HepG2 (cell line): ENCODE measurements at regions not wholly inside any gene's neighbourhood (a gene's known extent, or its start where the extent isn't known, plus 50 kb on each side); places are given as distances from the start of the nearest gene placed in this dataset.

Source experiments
- CBX1 ChIP-seq: IDR thresholded peaks from one replicate; pipeline ENCODE4 v1.6.1; 2016; ENCODE audit warnings: antibody characterized with exemption, low read depth
- GPN1 ChIP-seq: sonication (generic); formaldehyde crosslinking; IDR thresholded peaks from 2 replicates; pipeline ENCODE4 v1.5.1; 2020; ENCODE audit warnings: missing genetic modification reagents, borderline replicate concordance
- IKZF1 ChIP-seq: fragments of 450-650 bp; IDR thresholded peaks from 2 replicates; pipeline ENCODE4 v1.7.1; 2016
- ZMYM2 ChIP-seq: sonication (generic); formaldehyde crosslinking; IDR thresholded peaks from 2 replicates; pipeline ENCODE4 v1.8.0; 2022; ENCODE audit warnings: mild to moderate bottlenecking, missing genetic modification reagents
- ZNF496 ChIP-seq: sonication (generic); formaldehyde crosslinking; IDR thresholded peaks from 2 replicates; pipeline ENCODE4 v1.8.1; 2023; ENCODE audit warnings: mild to moderate bottlenecking, moderate library complexity, missing genetic modification reagents; ENCODE audit not compliant: insufficient replicate concordance
- ZNF564 ChIP-seq: sonication (generic); formaldehyde crosslinking; IDR thresholded peaks from 2 replicates; pipeline ENCODE4 v1.8.1; 2023; ENCODE audit warnings: mild to moderate bottlenecking, missing genetic modification reagents
- ZNF589 ChIP-seq: sonication (generic); formaldehyde crosslinking; conservative IDR thresholded peaks from 2 replicates; pipeline ENCODE4 v1.8.0; 2022; ENCODE audit warnings: mild to moderate bottlenecking, moderate library complexity, missing genetic modification reagents
- ZNF674 ChIP-seq: sonication (generic); formaldehyde crosslinking; IDR thresholded peaks from 2 replicates; pipeline ENCODE4 v1.5.0; 2020; ENCODE audit warnings: low read depth, mild to moderate bottlenecking, missing genetic modification reagents
- TF ChIP-seq, protein P1 (sequence below), 2 experiments: sonication (generic) in 1 of 2; formaldehyde crosslinking in 1 of 2; IDR thresholded peaks; 2 replicates each; pipeline versions ENCODE4 v1.4.0 to v1.6.1; 2016 to 2020; ENCODE audit warnings: borderline replicate concordance in 1 of 2, low read depth in 1 of 2, mild to moderate bottlenecking in 1 of 2, missing genetic modification reagents in 1 of 2
- TF ChIP-seq, protein P2 (sequence below): sonication (generic); formaldehyde crosslinking; IDR thresholded peaks from 2 replicates; pipeline ENCODE4 v1.4.0; 2020; ENCODE audit warnings: missing genetic modification reagents, borderline replicate concordance

DNA sequence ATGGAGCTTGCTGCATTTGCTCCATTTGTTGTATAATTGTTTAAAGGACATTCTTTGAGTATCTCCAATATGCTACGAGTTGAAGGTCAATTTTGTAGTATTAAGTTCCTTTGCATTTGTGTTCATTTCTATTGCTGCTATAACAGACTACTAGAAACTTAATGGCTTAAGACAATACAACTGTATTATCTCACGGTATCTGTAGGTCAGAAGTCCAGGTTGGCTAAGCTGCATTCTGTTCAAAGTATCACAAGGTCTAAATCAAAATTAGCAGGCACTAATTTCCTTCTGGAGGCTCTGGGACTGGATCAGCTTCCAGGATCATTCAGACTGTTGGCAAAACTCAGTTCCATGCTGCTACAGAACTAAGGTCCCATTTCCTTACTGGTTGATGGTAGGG lies 340.6 kb downstream of the GXYLT1 start (continued):
- TF ChIP-seq, protein P1, sequence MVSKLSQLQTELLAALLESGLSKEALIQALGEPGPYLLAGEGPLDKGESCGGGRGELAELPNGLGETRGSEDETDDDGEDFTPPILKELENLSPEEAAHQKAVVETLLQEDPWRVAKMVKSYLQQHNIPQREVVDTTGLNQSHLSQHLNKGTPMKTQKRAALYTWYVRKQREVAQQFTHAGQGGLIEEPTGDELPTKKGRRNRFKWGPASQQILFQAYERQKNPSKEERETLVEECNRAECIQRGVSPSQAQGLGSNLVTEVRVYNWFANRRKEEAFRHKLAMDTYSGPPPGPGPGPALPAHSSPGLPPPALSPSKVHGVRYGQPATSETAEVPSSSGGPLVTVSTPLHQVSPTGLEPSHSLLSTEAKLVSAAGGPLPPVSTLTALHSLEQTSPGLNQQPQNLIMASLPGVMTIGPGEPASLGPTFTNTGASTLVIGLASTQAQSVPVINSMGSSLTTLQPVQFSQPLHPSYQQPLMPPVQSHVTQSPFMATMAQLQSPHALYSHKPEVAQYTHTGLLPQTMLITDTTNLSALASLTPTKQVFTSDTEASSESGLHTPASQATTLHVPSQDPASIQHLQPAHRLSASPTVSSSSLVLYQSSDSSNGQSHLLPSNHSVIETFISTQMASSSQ (IDR thresholded peaks at IDR 0.05; ENCODE audit: low read depth) = no peak
- TF ChIP-seq, protein P1 (CRISPR knock-in tag; IDR thresholded peaks at IDR 0.05; ENCODE audit: borderline replicate concordance) = no peak
- TF ChIP-seq ZNF496 (CRISPR knock-in tag) (no peak), ZNF674 (CRISPR knock-in tag) (no peak), ZNF589 (CRISPR knock-in tag) (no peak), GPN1 (CRISPR knock-in tag) (no peak), ZNF564 (CRISPR knock-in tag) (no peak), ZMYM2 (CRISPR knock-in tag) (no peak), CBX1 (no peak), IKZF1 (no peak)
- TF ChIP-seq, protein P2, sequence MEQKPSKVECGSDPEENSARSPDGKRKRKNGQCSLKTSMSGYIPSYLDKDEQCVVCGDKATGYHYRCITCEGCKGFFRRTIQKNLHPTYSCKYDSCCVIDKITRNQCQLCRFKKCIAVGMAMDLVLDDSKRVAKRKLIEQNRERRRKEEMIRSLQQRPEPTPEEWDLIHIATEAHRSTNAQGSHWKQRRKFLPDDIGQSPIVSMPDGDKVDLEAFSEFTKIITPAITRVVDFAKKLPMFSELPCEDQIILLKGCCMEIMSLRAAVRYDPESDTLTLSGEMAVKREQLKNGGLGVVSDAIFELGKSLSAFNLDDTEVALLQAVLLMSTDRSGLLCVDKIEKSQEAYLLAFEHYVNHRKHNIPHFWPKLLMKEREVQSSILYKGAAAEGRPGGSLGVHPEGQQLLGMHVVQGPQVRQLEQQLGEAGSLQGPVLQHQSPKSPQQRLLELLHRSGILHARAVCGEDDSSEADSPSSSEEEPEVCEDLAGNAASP = no peak
